Bronchial epithelial cell (primary cell): ENCODE measurements at regions not wholly inside any gene's neighbourhood (a gene's known extent, or its start where the extent isn't known, plus 50 kb on each side); places are given as distances from the start of the nearest gene placed in this dataset.

Experiments
- DNase-seq: peaks from one replicate; pipeline ENCODE4 v3.0.0-alpha.2; 2010; ENCODE audit warnings: low read depth
- FAIRE-seq: peaks from 2 replicates; lab custom pipeline; 2011; peaks lifted over from hg19 to GRCh38; lab: Jason Lieb, UNC
- H3K27me3 ChIP-seq: 2 replicates; pipeline ENCODE4 v1.5.1; 2011; ENCODE audit warnings: low read length; ENCODE audit not compliant: control insufficient read depth, insufficient read depth
- H3K36me3 ChIP-seq: 2 replicates; pipeline ENCODE4 v1.5.1; 2011; ENCODE audit warnings: low read length; ENCODE audit not compliant: control insufficient read depth, insufficient read depth
- H3K4me3 ChIP-seq: 2 replicates; pipeline ENCODE4 v1.5.1; 2011; ENCODE audit warnings: mild to moderate bottlenecking, low read depth, low read length, control low read depth
- TF ChIP-seq, protein P1 (sequence below): IDR thresholded peaks from 2 replicates; pipeline ENCODE4 v1.5.1; 2011; ENCODE audit warnings: mild to moderate bottlenecking, moderate library complexity, low read length, control low read depth, inconsistent platforms; ENCODE audit not compliant: insufficient read depth, severe bottlenecking

DNA sequence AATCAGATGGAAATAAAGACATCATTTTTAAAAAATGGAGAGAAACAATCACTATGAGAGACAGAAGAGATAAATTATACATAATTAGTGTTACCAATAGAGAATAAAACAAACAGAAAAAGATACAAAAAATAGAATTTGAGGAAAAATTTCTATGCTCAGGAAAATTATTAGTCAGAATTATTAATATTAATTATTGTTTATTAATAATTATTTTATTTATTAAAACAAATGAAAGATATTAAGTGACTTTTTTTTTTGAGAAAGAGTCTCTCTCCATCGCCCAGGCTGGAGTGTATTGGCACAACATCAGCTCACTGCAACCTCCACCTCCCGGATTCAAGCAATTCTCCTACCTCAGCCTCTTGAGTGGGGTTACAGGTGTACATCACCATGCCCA lies 299.8 kb upstream of the NR5A2 start:
- FAIRE-seq (no peak), DNase-seq (no peak)
- TF ChIP-seq, protein P1, sequence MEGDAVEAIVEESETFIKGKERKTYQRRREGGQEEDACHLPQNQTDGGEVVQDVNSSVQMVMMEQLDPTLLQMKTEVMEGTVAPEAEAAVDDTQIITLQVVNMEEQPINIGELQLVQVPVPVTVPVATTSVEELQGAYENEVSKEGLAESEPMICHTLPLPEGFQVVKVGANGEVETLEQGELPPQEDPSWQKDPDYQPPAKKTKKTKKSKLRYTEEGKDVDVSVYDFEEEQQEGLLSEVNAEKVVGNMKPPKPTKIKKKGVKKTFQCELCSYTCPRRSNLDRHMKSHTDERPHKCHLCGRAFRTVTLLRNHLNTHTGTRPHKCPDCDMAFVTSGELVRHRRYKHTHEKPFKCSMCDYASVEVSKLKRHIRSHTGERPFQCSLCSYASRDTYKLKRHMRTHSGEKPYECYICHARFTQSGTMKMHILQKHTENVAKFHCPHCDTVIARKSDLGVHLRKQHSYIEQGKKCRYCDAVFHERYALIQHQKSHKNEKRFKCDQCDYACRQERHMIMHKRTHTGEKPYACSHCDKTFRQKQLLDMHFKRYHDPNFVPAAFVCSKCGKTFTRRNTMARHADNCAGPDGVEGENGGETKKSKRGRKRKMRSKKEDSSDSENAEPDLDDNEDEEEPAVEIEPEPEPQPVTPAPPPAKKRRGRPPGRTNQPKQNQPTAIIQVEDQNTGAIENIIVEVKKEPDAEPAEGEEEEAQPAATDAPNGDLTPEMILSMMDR = no peak
- Histone ChIP-seq H3K4me3 (no peak overlapping the region), H3K36me3 (no peaks in the 10 kb centered on the region), H3K27me3 (no peaks in the 10 kb centered on the region)

DNA sequence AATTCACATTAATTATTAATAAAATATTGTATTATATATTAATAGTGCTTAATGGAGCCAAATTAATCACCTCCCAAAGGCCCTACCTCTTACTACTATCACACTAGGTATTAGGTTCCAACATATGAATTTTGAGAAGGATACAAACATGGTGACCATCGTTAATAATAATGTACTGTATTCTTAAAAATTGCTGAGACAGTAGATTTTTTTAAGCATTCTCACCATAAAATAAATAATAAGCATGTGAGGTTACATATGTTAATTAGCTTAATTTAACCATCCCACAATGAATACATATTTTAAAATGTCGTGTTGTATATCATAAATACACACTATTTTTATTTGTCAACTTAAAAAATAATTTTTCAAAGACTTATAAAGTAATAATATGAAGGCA lies 299.2 kb upstream of the NR5A2 start:
- TF ChIP-seq, protein P1 = no peak
- no peaks in the 10 kb centered on the region for H3K27me3 ChIP-seq
- no peak for DNase-seq
- no peak for FAIRE-seq
- no peaks in the 10 kb centered on the region for H3K36me3 ChIP-seq
- H3K4me3 ChIP-seq = no peak overlapping the region

DNA sequence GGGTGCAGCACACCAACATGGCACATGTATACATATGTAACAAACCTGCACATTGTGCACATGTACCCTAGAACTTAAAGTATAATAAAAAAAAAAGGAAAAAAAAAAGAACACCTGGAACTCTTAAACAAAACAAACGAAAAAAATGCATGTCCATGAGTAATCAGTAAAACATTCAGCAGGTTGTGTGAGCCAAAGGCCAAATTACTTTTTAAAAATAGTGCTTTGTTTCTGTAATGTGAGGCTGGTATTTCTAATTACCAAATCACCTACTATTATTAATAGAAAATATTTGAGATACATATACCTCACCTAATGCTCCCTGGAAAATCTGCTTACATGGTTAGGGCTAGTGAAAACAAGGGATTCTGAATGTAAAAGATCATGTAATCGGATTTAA lies 294.4 kb upstream of the NR5A2 start:
- TF ChIP-seq, protein P1 = no peak
- DNase-seq (peak; percentile 57), FAIRE-seq (no peak)
- Histone ChIP-seq H3K36me3 (no peaks in the 10 kb centered on the region), H3K4me3 (no peak overlapping the region), H3K27me3 (no peaks in the 10 kb centered on the region)

- FAIRE-seq = no peak
- H3K36me3 ChIP-seq = no peaks in the 10 kb centered on the region
- TF ChIP-seq, protein P1 = no peak
- no peak overlapping the region for H3K4me3 ChIP-seq
- DNase-seq = no peak
- H3K27me3 ChIP-seq = no peaks in the 10 kb centered on the region
Observed at GRCh38 chr1:199734186-199734585, 293.3 kb upstream of the NR5A2 start.

DNA sequence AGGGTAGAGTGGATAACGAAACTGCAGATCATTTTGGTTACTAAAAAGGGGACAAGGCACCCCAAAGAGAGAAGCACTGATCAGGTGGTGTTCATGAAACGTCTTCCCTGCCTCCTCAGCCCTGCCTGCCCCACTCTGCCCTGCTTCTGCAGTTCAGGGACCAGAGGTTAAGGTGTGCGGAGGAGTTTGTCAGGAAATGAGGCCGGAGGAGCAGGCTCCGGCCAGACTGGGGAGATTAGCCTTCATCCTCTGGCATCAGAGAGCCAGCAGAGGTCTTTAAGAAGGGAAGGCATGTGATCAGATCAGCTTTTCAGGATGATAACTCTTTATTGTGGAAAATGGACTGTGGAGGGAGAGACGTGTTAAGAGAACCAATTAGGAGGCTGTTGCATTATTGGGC lies 291.9 kb upstream of the NR5A2 start:
- FAIRE-seq (no peak), DNase-seq (no peak)
- Histone ChIP-seq H3K4me3 (no peak overlapping the region), H3K36me3 (no peaks in the 10 kb centered on the region), H3K27me3 (no peaks in the 10 kb centered on the region)
- TF ChIP-seq, protein P1 = no peak

DNA sequence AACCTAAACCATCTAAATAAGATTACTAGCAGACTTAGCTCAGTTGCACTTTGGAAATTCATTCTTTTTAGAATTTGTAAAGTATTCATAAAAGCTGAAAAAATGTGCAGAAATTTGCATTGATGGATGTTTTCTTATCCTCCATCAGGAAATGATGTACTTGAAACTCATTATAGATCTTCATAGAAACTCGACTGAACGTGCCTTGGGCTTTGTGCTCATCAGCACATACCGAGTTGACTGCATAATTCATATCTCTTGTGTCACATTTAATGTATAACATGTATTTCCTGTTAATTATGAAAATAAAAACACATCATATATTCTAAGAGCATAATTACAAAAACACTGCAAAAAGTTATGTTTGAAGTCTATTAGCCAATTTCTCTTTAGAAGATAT lies 290.9 kb upstream of the NR5A2 start:
- FAIRE-seq (no peak), DNase-seq (no peak)
- Histone ChIP-seq H3K4me3 (no peak overlapping the region), H3K27me3 (no peaks in the 10 kb centered on the region), H3K36me3 (no peaks in the 10 kb centered on the region)
- TF ChIP-seq, protein P1 = no peak
